NB4 (cell line): ENCODE measurements at regions not wholly inside any gene's neighbourhood (a gene's known extent, or its start where the extent isn't known, plus 50 kb on each side); places are given as distances from the start of the nearest gene placed in this dataset.

Experiments
- DNase-seq: peaks from one replicate; pipeline ENCODE4 v3.0.0; 2010; ENCODE audit warnings: low read depth
- H3K4me3 ChIP-seq: one replicate; pipeline ENCODE4 v1.5.1; 2011; ENCODE audit warnings: mild to moderate bottlenecking, low read depth, low read length, moderate library complexity
- CTCF ChIP-seq: IDR thresholded peaks from one replicate; pipeline ENCODE4 v1.5.1; 2012; ENCODE audit warnings: low read depth, low read length
- MAX ChIP-seq: IDR thresholded peaks from 2 replicates; pipeline ENCODE4 v1.6.1; 2011; ENCODE audit warnings: low read depth, low read length
- MYC ChIP-seq: IDR thresholded peaks from 2 replicates; pipeline ENCODE4 v1.6.1; 2011; ENCODE audit warnings: low read depth, low read length
- POLR2A ChIP-seq: IDR thresholded peaks from 2 replicates; pipeline ENCODE4 v1.6.1; 2011; ENCODE audit warnings: mild to moderate bottlenecking; ENCODE audit not compliant: insufficient read length; ENCODE audit errors: extremely low read depth

- no peak for DNase-seq
- TF ChIP-seq MAX (no peak), MYC (no peak), POLR2A (no peak)
- no peak overlapping the region for H3K4me3 ChIP-seq
Measured at GRCh38 chr12:105581420-105581819, 250.9 kb downstream of the C12orf75 start.

GRCh38 chr12:105585107-105585506 lies 254.6 kb downstream of the C12orf75 start:
- no peak for DNase-seq
- no peak for TF ChIP-seq MAX
- no peak overlapping the region for H3K4me3 ChIP-seq

- H3K4me3 ChIP-seq: no peak overlapping the region
- TF ChIP-seq CTCF: no peak
- TF ChIP-seq POLR2A: no peak
- no peak for TF ChIP-seq MYC
- DNase-seq: no peak
Measured at GRCh38 chr12:105587237-105587636, 256.7 kb downstream of the C12orf75 start.

- no peak for TF ChIP-seq MYC
- no peak for TF ChIP-seq CTCF
- no peak for TF ChIP-seq MAX
- no peak for DNase-seq
- no peak overlapping the region for H3K4me3 ChIP-seq
Measured at GRCh38 chr12:105588106-105588505, 257.6 kb downstream of the C12orf75 start.

GRCh38 chr12:105590571-105590970 lies 260.1 kb downstream of the C12orf75 start:
- H3K4me3 ChIP-seq: no peak overlapping the region
- TF ChIP-seq MYC: no peak
- no peak for TF ChIP-seq POLR2A
- no peak for TF ChIP-seq MAX
- no peak for TF ChIP-seq CTCF
- no peak for DNase-seq

GRCh38 chr12:105595440-105595839 lies 264.9 kb downstream of the C12orf75 start:
- no peak for TF ChIP-seq MYC
- no peak for DNase-seq
- H3K4me3 ChIP-seq: no peak overlapping the region

GRCh38 chr12:105596731-105597130 lies 266.2 kb downstream of the C12orf75 start:
- no peak overlapping the region for H3K4me3 ChIP-seq
- TF ChIP-seq POLR2A: no peak
- no peak for TF ChIP-seq MYC
- no peak for TF ChIP-seq MAX
- no peak for TF ChIP-seq CTCF
- DNase-seq: no peak
